DMS53 (cell line): ENCODE measurements at regions not wholly inside any gene's neighbourhood (a gene's known extent, or its start where the extent isn't known, plus 50 kb on each side); places are given as distances from the start of the nearest gene placed in this dataset.
"Not testable (repeated sequence)": the region's sequence is repeated elsewhere in the genome, so short reads cannot be mapped to it uniquely, and the experiment has no call there.

Source experiments
- DNase-seq: peaks from one replicate; lab custom pipeline; 2025; lab: John Stamatoyannopoulos, UW

- no peak for DNase-seq
Measured at GRCh38 chr21:15669247-15669646, 60.5 kb upstream of the USP25 start.

- DNase-seq, result no peak
Measured at GRCh38 chr21:15671188-15671587, 58.6 kb upstream of the USP25 start.

- not testable (repeated sequence) for DNase-seq
Measured at GRCh38 chr21:15672578-15672977, 57.2 kb upstream of the USP25 start.

- DNase-seq, result no peak
Measured at GRCh38 chr21:15676935-15677334, 52.8 kb upstream of the USP25 start.

GRCh38 chr21:15679630-15680029 is 50.2 kb upstream of the USP25 start:
- no peak for DNase-seq
